H1 (cell line): ENCODE measurements at regions not wholly inside any gene's neighbourhood (a gene's known extent, or its start where the extent isn't known, plus 50 kb on each side); places are given as distances from the start of the nearest gene placed in this dataset.

Experiments used
- CTCF ChIA-PET: fragments of 300-600 bp; sonication (Branson Sonifier 250); formaldehyde crosslinking; loops from one replicate; lab custom pipeline; 2021; ENCODE audit not compliant: partially characterized antibody; lab: Charles Lee
- POLR2A ChIA-PET: fragments of 300-600 bp; sonication (Branson Sonifier 250); formaldehyde crosslinking; loops from one replicate; lab custom pipeline; 2021; ENCODE audit warnings: inconsistent platforms; ENCODE audit not compliant: partially characterized antibody; lab: Charles Lee
- DNase-seq, 2 experiments: peaks; one replicate each; pipeline versions ENCODE4 v3.0.0 to v3.0.0-alpha.2; 2010 to 2022; ENCODE audit warnings: low spot score in 2 of 2, low read depth in 1 of 2, mixed read lengths in 1 of 2
- FAIRE-seq: peaks from 2 replicates; lab custom pipeline; 2011; peaks lifted over from hg19 to GRCh38; lab: Jason Lieb, UNC
- H2AFZ ChIP-seq: 2 replicates; pipeline ENCODE4 v1.8.1; 2012; ENCODE audit warnings: low read length, inconsistent platforms
- H2AK5ac ChIP-seq: 2 replicates; pipeline ENCODE4 v1.6.1; 2013; ENCODE audit warnings: low read depth, low read length
- H2BK120ac ChIP-seq: replicated peaks from 2 replicates; pipeline ENCODE3; 2013; ENCODE audit warnings: low read depth, low read length, inconsistent platforms
- H2BK12ac ChIP-seq: 2 replicates; pipeline ENCODE4 v1.6.1; 2013; ENCODE audit warnings: low read depth, low read length
- H2BK15ac ChIP-seq: 2 replicates; pipeline ENCODE4 v1.6.1; 2013; ENCODE audit warnings: low read length
- H2BK20ac ChIP-seq: 2 replicates; pipeline ENCODE4 v1.6.1; 2013; ENCODE audit warnings: low read length
- H2BK5ac ChIP-seq: 2 replicates; pipeline ENCODE4 v1.6.1; 2013; ENCODE audit warnings: low read depth, low read length
- H3K14ac ChIP-seq: 2 replicates; pipeline ENCODE4 v1.6.1; 2013; ENCODE audit warnings: inconsistent platforms; ENCODE audit not compliant: insufficient read length
- H3K18ac ChIP-seq: 2 replicates; pipeline ENCODE4 v1.6.1; 2013; ENCODE audit warnings: low read length; ENCODE audit errors: extremely low read depth
- H3K23ac ChIP-seq: 2 replicates; pipeline ENCODE4 v1.6.1; 2013; ENCODE audit warnings: inconsistent platforms; ENCODE audit not compliant: insufficient read length
- H3K23me2 ChIP-seq: 2 replicates; pipeline ENCODE4 v1.6.1; 2013; ENCODE audit warnings: low read depth, low read length
- H3K27ac ChIP-seq: 2 replicates; pipeline ENCODE4 v1.6.1; 2011; ENCODE audit warnings: low read depth, low read length, inconsistent platforms
- H3K27me3 ChIP-seq, 4 experiments: replicated peaks in 1 of 4; 1 replicate in 1 of 4; 2 replicates in 3 of 4; pipeline versions ENCODE4 v1.6.1 to v1.8.1; 2011 to 2013; ENCODE audit warnings: low read length in 3 of 4, mild to moderate bottlenecking in 3 of 4, inconsistent platforms in 2 of 4, mixed read lengths in 2 of 4, moderate library complexity in 1 of 4; ENCODE audit not compliant: control insufficient read depth in 3 of 4, insufficient read depth in 3 of 4; ENCODE audit errors: extremely low read depth in 1 of 4
- H3K36me3 ChIP-seq, 4 experiments: 2 replicates each; pipeline versions ENCODE4 v1.6.1 to v1.8.1; 2011 to 2013; ENCODE audit warnings: mild to moderate bottlenecking in 4 of 4, low read length in 3 of 4, moderate library complexity in 2 of 4, control low read depth in 1 of 4, inconsistent platforms in 1 of 4; ENCODE audit not compliant: insufficient read depth in 4 of 4, control insufficient read depth in 2 of 4
- H3K4ac ChIP-seq: replicated peaks from 2 replicates; pipeline ENCODE3; 2013; ENCODE audit warnings: low read length, low read depth, mixed read lengths, inconsistent platforms; ENCODE audit not compliant: insufficient read length
- H3K4me1 ChIP-seq, 4 experiments: replicated peaks in 1 of 4; 1 replicate in 1 of 4; 2 replicates in 3 of 4; pipeline versions ENCODE4 v1.6.1 to v1.8.1; 2011 to 2013; ENCODE audit warnings: low read length in 3 of 4, inconsistent platforms in 2 of 4, mixed read lengths in 1 of 4; ENCODE audit not compliant: insufficient read depth in 4 of 4, control insufficient read depth in 3 of 4
- H3K4me2 ChIP-seq, 2 experiments: 2 replicates each; pipeline versions ENCODE4 v1.6.1 to v1.8.1; 2011 to 2013; ENCODE audit warnings: low read depth in 2 of 2, low read length in 2 of 2, control low read depth in 1 of 2, inconsistent platforms in 1 of 2, mild to moderate bottlenecking in 1 of 2; ENCODE audit not compliant: insufficient read depth in 1 of 2
- H3K4me3 ChIP-seq, 4 experiments: fragments of 200-600, 300-600 bp in 1 of 4; sonication (generic), shearing (Covaris generic), sonication (Bioruptor Twin) in 1 of 4; 2 replicates each; pipeline versions ENCODE4 v1.5.1 to v1.8.1; 2011 to 2016; ENCODE audit warnings: low read length in 4 of 4, low read depth in 3 of 4, control low read depth in 2 of 4, inconsistent platforms in 2 of 4, mild to moderate bottlenecking in 2 of 4, mixed read lengths in 1 of 4, moderate library complexity in 1 of 4; ENCODE audit not compliant: insufficient read depth in 2 of 4; ENCODE audit errors: extremely low read depth in 1 of 4
- H3K56ac ChIP-seq: replicated peaks from 2 replicates; pipeline ENCODE3; 2013; ENCODE audit warnings: low read depth, mild to moderate bottlenecking, mixed read lengths, low read length, inconsistent platforms; ENCODE audit not compliant: insufficient read length
- H3K79me1 ChIP-seq: 2 replicates; pipeline ENCODE4 v1.6.1; 2013; ENCODE audit warnings: low read depth, low read length, control low read depth
- H3K79me2 ChIP-seq, 2 experiments: 2 replicates each; pipeline versions ENCODE4 v1.6.1 to v1.8.1; 2012 to 2013; ENCODE audit warnings: low read length in 2 of 2, mild to moderate bottlenecking in 2 of 2, inconsistent platforms in 1 of 2; ENCODE audit not compliant: insufficient read depth in 2 of 2, control insufficient read depth in 1 of 2
- H3K9ac ChIP-seq, 4 experiments: replicated peaks in 1 of 4; 1 replicate in 1 of 4; 2 replicates in 3 of 4; pipeline versions ENCODE4 v1.6.1 to v1.8.1; 2011 to 2013; ENCODE audit warnings: low read depth in 3 of 4, low read length in 3 of 4, control low read depth in 2 of 4, mild to moderate bottlenecking in 2 of 4, moderate library complexity in 2 of 4, inconsistent platforms in 1 of 4; ENCODE audit errors: extremely low read depth in 1 of 4
- H3K9me3 ChIP-seq, 2 experiments: 2 replicates each; pipeline versions ENCODE4 v1.6.1 to v1.8.1; 2012 to 2013; ENCODE audit warnings: mild to moderate bottlenecking in 2 of 2, moderate library complexity in 2 of 2, control low read depth in 1 of 2, inconsistent platforms in 1 of 2, low read depth in 1 of 2, low read length in 1 of 2, mixed read lengths in 1 of 2; ENCODE audit not compliant: insufficient read depth in 2 of 2
- H4K20me1 ChIP-seq, 2 experiments: replicated peaks in 1 of 2; 2 replicates each; pipeline versions ENCODE3 to v1.8.1; 2011 to 2013; ENCODE audit warnings: inconsistent platforms in 2 of 2, low read length in 2 of 2, mild to moderate bottlenecking in 1 of 2; ENCODE audit not compliant: insufficient read depth in 2 of 2, control insufficient read depth in 1 of 2
- H4K5ac ChIP-seq: 2 replicates; pipeline ENCODE4 v1.6.1; 2013; ENCODE audit warnings: low read length, low read depth, mixed read lengths, inconsistent platforms; ENCODE audit not compliant: insufficient read length
- H4K8ac ChIP-seq: 2 replicates; pipeline ENCODE4 v1.8.0; 2013; ENCODE audit warnings: mild to moderate bottlenecking, moderate library complexity, low read length, inconsistent platforms; ENCODE audit not compliant: insufficient read depth; ENCODE audit errors: extremely low read depth
- H4K91ac ChIP-seq: replicated peaks from 2 replicates; pipeline ENCODE3; 2013; ENCODE audit warnings: low read length, mixed read lengths, inconsistent platforms; ENCODE audit not compliant: insufficient read length
- CHD1 ChIP-seq: IDR thresholded peaks from 2 replicates; pipeline ENCODE4 v1.6.1; 2012; ENCODE audit warnings: low read depth, low read length, improper control_type of control experiment
- EGR1 ChIP-seq: IDR thresholded peaks from 2 replicates; pipeline ENCODE4 v1.6.1; 2011; ENCODE audit warnings: low read depth, low read length, borderline replicate concordance
- NRF1 ChIP-seq: IDR thresholded peaks from 2 replicates; pipeline ENCODE4 v1.6.1; 2011; ENCODE audit warnings: mild to moderate bottlenecking, low read depth, low read length, improper control_type of control experiment
- PHF8 ChIP-seq: fragments of 200-600 bp; sonication (generic); conservative IDR thresholded peaks from 2 replicates; pipeline ENCODE4 v1.7.1; 2012; ENCODE audit warnings: low read depth, mild to moderate bottlenecking, inconsistent platforms, low read length, moderate library complexity
- POLR2A ChIP-seq, 2 experiments: IDR thresholded peaks; 1 replicate in 1 of 2; 2 replicates in 1 of 2; pipeline ENCODE4 v1.6.1; 2011; ENCODE audit warnings: low read depth in 2 of 2, low read length in 2 of 2, mild to moderate bottlenecking in 2 of 2; ENCODE audit errors: control extremely low read depth in 1 of 2
- RFX5 ChIP-seq: IDR thresholded peaks from 2 replicates; pipeline ENCODE4 v1.6.1; 2011; ENCODE audit warnings: low read depth, low read length, improper control_type of control experiment, borderline replicate concordance
- SAP30 ChIP-seq: fragments of 300-600 bp; sonication (generic); IDR thresholded peaks from 2 replicates; pipeline ENCODE4 v1.7.1; 2012; ENCODE audit warnings: low read length, moderate library complexity, mild to moderate bottlenecking, inconsistent platforms; ENCODE audit not compliant: insufficient read depth, insufficient replicate concordance
- SIX5 ChIP-seq: IDR thresholded peaks from 2 replicates; pipeline ENCODE4 v1.6.1; 2011; ENCODE audit warnings: mild to moderate bottlenecking, low read depth, low read length
- SP1 ChIP-seq: IDR thresholded peaks from 2 replicates; pipeline ENCODE4 v1.6.1; 2011; ENCODE audit warnings: low read depth, low read length
- SP4 ChIP-seq: IDR thresholded peaks from 2 replicates; pipeline ENCODE4 v1.6.1; 2012; ENCODE audit warnings: low read length, inconsistent platforms
- WGBS, 2 experiments: shearing (Covaris generic) in 1 of 2; methylation state at CpG; one replicate each; pipeline versions ENCODE4 v1.1.6 to v1.1.7; 2013 to 2015; ENCODE audit warnings: low lambda C conversion rate in 2 of 2, mixed read lengths in 2 of 2, inconsistent platforms in 1 of 2, low coverage in 1 of 2, missing lambda C conversion rate in 1 of 2; ENCODE audit not compliant: insufficient replicate concordance in 2 of 2, insufficient coverage in 1 of 2, insufficient read length in 1 of 2; ENCODE audit errors: extremely low coverage in 1 of 2, missing lambda C conversion rate in 1 of 2; 5-methylcytosine and 5-hydroxymethylcytosine counted together

- ChIA-PET CTCF (no interaction called here), POLR2A (no interaction called here)
- H3K4ac ChIP-seq = no peak overlapping the region
- H3K14ac ChIP-seq = no peak overlapping the region
- DNase-seq (no peak), FAIRE-seq (no peak)
- no peak overlapping the region for H3K18ac ChIP-seq
- no peak overlapping the region for H3K23ac ChIP-seq
- H4K5ac ChIP-seq = no peak overlapping the region
- WGBS, 2 experiments = 98% methylated on average over 4 of the region's 5 CpGs; no CpG with 5 or more reads in 1 of the 2 experiments
- no peak overlapping the region for H2AFZ ChIP-seq
- H3K4me2 ChIP-seq = no peak overlapping the region
- H2BK20ac ChIP-seq = no peak overlapping the region
- no peak overlapping the region; the same call in 1 of the 2 replicates for H4K8ac ChIP-seq
- H2BK12ac ChIP-seq = no peak overlapping the region
- H3K4me3 ChIP-seq = no peak overlapping the region
- H3K27me3 ChIP-seq = no peaks in the 10 kb centered on the region
- H2AK5ac ChIP-seq = no peak overlapping the region
- no peak overlapping the region for H3K56ac ChIP-seq
- H2BK120ac ChIP-seq = no peak overlapping the region
- H4K20me1 ChIP-seq = no peaks in the 10 kb centered on the region
- H3K27ac ChIP-seq = no peak overlapping the region
- H3K9me3 ChIP-seq = no peaks in the 10 kb centered on the region
- H2BK5ac ChIP-seq = no peak overlapping the region
- H2BK15ac ChIP-seq = no peak overlapping the region
- no peaks in the 10 kb centered on the region for H3K4me1 ChIP-seq
- H4K91ac ChIP-seq = no peak overlapping the region
- no peaks in the 10 kb centered on the region for H3K36me3 ChIP-seq
- H3K79me1 ChIP-seq = no peaks in the 10 kb centered on the region
- TF ChIP-seq PHF8 (no peak), SIX5 (no peak), NRF1 (no peak), RFX5 (no peak), SAP30 (no peak), CHD1 (no peak), EGR1 (no peak), POLR2A (IDR thresholded peaks at IDR 0.05; ENCODE audit: control extremely low read depth in 1 of 2, low read depth in 2 of 2, low read length in 2 of 2) (no peak), SP1 (no peak), SP4 (no peak)
- TF ChIP-seq, all 59 proteins: peak for 0
- H3K9ac ChIP-seq = no peak overlapping the region
- H3K23me2 ChIP-seq = no peaks in the 10 kb centered on the region
- H3K79me2 ChIP-seq = no peaks in the 10 kb centered on the region
These were observed 301.5 kb upstream of the PHF14 start for GRCh38 chr7:10672186-10672585.
